H1 (cell line): ENCODE measurements at regions not wholly inside any gene's neighbourhood (a gene's known extent, or its start where the extent isn't known, plus 50 kb on each side); places are given as distances from the start of the nearest gene placed in this dataset.

Source experiments
- ATF3 ChIP-seq: IDR thresholded peaks from 2 replicates; pipeline ENCODE4 v1.6.1; 2011; ENCODE audit warnings: low read depth, mild to moderate bottlenecking, low read length; ENCODE audit not compliant: insufficient read depth
- KDM4A ChIP-seq: IDR thresholded peaks from one replicate; pipeline ENCODE4 v1.7.1; 2012; ENCODE audit warnings: low read depth, mild to moderate bottlenecking, moderate library complexity, low read length, inconsistent platforms; ENCODE audit not compliant: severe bottlenecking
- NRF1 ChIP-seq: IDR thresholded peaks from 2 replicates; pipeline ENCODE4 v1.6.1; 2011; ENCODE audit warnings: mild to moderate bottlenecking, low read depth, low read length, improper control_type of control experiment
- POU5F1 ChIP-seq: IDR thresholded peaks from 2 replicates; pipeline ENCODE4 v1.6.1; 2011; ENCODE audit warnings: low read depth, mild to moderate bottlenecking, low read length, moderate library complexity
- SIN3A ChIP-seq, 2 experiments: IDR thresholded peaks in 1 of 2; conservative IDR thresholded peaks in 1 of 2; 2 replicates each; pipeline ENCODE4 v1.6.1; 2011 to 2012; ENCODE audit warnings: low read length in 2 of 2, improper control_type of control experiment in 1 of 2, low read depth in 1 of 2, mild to moderate bottlenecking in 1 of 2
- TEAD4 ChIP-seq: IDR thresholded peaks from 2 replicates; pipeline ENCODE4 v1.6.1; 2012; ENCODE audit warnings: low read depth, low read length, inconsistent platforms, mixed read lengths
- TF ChIP-seq, protein P1 (sequence below): fragments of 300-600 bp; sonication (generic); IDR thresholded peaks from 2 replicates; pipeline ENCODE4 v1.7.1; 2012; ENCODE audit warnings: low read length, moderate library complexity, mild to moderate bottlenecking, inconsistent platforms; ENCODE audit not compliant: insufficient replicate concordance
- TF ChIP-seq, protein P2 (sequence below), 3 experiments: IDR thresholded peaks; 1 replicate in 2 of 3; 2 replicates in 1 of 3; pipeline versions ENCODE4 v1.5.1 to v1.6.1; 2011; ENCODE audit warnings: low read length in 3 of 3, mild to moderate bottlenecking in 3 of 3, inconsistent platforms in 2 of 3, low read depth in 1 of 3, moderate library complexity in 1 of 3; ENCODE audit not compliant: insufficient read depth in 1 of 3; ENCODE audit errors: control extremely low read depth in 1 of 3

- TF ChIP-seq, protein P1, sequence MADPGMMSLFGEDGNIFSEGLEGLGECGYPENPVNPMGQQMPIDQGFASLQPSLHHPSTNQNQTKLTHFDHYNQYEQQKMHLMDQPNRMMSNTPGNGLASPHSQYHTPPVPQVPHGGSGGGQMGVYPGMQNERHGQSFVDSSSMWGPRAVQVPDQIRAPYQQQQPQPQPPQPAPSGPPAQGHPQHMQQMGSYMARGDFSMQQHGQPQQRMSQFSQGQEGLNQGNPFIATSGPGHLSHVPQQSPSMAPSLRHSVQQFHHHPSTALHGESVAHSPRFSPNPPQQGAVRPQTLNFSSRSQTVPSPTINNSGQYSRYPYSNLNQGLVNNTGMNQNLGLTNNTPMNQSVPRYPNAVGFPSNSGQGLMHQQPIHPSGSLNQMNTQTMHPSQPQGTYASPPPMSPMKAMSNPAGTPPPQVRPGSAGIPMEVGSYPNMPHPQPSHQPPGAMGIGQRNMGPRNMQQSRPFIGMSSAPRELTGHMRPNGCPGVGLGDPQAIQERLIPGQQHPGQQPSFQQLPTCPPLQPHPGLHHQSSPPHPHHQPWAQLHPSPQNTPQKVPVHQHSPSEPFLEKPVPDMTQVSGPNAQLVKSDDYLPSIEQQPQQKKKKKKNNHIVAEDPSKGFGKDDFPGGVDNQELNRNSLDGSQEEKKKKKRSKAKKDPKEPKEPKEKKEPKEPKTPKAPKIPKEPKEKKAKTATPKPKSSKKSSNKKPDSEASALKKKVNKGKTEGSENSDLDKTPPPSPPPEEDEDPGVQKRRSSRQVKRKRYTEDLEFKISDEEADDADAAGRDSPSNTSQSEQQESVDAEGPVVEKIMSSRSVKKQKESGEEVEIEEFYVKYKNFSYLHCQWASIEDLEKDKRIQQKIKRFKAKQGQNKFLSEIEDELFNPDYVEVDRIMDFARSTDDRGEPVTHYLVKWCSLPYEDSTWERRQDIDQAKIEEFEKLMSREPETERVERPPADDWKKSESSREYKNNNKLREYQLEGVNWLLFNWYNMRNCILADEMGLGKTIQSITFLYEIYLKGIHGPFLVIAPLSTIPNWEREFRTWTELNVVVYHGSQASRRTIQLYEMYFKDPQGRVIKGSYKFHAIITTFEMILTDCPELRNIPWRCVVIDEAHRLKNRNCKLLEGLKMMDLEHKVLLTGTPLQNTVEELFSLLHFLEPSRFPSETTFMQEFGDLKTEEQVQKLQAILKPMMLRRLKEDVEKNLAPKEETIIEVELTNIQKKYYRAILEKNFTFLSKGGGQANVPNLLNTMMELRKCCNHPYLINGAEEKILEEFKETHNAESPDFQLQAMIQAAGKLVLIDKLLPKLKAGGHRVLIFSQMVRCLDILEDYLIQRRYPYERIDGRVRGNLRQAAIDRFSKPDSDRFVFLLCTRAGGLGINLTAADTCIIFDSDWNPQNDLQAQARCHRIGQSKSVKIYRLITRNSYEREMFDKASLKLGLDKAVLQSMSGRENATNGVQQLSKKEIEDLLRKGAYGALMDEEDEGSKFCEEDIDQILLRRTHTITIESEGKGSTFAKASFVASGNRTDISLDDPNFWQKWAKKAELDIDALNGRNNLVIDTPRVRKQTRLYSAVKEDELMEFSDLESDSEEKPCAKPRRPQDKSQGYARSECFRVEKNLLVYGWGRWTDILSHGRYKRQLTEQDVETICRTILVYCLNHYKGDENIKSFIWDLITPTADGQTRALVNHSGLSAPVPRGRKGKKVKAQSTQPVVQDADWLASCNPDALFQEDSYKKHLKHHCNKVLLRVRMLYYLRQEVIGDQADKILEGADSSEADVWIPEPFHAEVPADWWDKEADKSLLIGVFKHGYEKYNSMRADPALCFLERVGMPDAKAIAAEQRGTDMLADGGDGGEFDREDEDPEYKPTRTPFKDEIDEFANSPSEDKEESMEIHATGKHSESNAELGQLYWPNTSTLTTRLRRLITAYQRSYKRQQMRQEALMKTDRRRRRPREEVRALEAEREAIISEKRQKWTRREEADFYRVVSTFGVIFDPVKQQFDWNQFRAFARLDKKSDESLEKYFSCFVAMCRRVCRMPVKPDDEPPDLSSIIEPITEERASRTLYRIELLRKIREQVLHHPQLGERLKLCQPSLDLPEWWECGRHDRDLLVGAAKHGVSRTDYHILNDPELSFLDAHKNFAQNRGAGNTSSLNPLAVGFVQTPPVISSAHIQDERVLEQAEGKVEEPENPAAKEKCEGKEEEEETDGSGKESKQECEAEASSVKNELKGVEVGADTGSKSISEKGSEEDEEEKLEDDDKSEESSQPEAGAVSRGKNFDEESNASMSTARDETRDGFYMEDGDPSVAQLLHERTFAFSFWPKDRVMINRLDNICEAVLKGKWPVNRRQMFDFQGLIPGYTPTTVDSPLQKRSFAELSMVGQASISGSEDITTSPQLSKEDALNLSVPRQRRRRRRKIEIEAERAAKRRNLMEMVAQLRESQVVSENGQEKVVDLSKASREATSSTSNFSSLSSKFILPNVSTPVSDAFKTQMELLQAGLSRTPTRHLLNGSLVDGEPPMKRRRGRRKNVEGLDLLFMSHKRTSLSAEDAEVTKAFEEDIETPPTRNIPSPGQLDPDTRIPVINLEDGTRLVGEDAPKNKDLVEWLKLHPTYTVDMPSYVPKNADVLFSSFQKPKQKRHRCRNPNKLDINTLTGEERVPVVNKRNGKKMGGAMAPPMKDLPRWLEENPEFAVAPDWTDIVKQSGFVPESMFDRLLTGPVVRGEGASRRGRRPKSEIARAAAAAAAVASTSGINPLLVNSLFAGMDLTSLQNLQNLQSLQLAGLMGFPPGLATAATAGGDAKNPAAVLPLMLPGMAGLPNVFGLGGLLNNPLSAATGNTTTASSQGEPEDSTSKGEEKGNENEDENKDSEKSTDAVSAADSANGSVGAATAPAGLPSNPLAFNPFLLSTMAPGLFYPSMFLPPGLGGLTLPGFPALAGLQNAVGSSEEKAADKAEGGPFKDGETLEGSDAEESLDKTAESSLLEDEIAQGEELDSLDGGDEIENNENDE, result no peak
- TF ChIP-seq NRF1 (no peak), TEAD4 (no peak), KDM4A (no peak), SIN3A (conservative IDR thresholded peaks at IDR 0.05 in 1 of 2, IDR thresholded peaks at IDR 0.05 in 1 of 2; ENCODE audit: low read depth in 1 of 2, low read length in 2 of 2) (no peak), ATF3 (no peak), POU5F1 (no peak)
- TF ChIP-seq, protein P2, sequence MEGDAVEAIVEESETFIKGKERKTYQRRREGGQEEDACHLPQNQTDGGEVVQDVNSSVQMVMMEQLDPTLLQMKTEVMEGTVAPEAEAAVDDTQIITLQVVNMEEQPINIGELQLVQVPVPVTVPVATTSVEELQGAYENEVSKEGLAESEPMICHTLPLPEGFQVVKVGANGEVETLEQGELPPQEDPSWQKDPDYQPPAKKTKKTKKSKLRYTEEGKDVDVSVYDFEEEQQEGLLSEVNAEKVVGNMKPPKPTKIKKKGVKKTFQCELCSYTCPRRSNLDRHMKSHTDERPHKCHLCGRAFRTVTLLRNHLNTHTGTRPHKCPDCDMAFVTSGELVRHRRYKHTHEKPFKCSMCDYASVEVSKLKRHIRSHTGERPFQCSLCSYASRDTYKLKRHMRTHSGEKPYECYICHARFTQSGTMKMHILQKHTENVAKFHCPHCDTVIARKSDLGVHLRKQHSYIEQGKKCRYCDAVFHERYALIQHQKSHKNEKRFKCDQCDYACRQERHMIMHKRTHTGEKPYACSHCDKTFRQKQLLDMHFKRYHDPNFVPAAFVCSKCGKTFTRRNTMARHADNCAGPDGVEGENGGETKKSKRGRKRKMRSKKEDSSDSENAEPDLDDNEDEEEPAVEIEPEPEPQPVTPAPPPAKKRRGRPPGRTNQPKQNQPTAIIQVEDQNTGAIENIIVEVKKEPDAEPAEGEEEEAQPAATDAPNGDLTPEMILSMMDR (IDR thresholded peaks at IDR 0.05; ENCODE audit: control extremely low read depth in 1 of 3, insufficient read depth in 1 of 3, low read depth in 1 of 3, low read length in 3 of 3), result no peak
Measured at GRCh38 chr9:2341956-2342355, 279.6 kb upstream of the VLDLR start (continued).
